Stimulated activated memory B cell treated with anti-CD40 and anti-IgM and Interleukin-4, amounts not matched to agents 10 μg/mL and 1 μg/mL and 100 μg/mL, for 72 hours (primary cell): ENCODE measurements at regions not wholly inside any gene's neighbourhood (a gene's known extent, or its start where the extent isn't known, plus 50 kb on each side); places are given as distances from the start of the nearest gene placed in this dataset.
A peak's percentile ranks its signal among the peaks of the same experiment; 100 is the strongest.

Experiments used
- ATAC-seq: fragments of 150-1000 bp; cut with Tn5 transposase; 2 replicates; pipeline ENCODE4 v1.10.0; 2021
- H3K27ac Mint-ChIP-seq: one replicate; pipeline ENCODE4 v1.8.0; 2022; ENCODE audit warnings: mild to moderate bottlenecking, mixed read lengths
- H3K27me3 Mint-ChIP-seq: one replicate; pipeline ENCODE4 v1.8.0; 2022; ENCODE audit warnings: mixed read lengths
- H3K36me3 Mint-ChIP-seq: one replicate; pipeline ENCODE4 v1.8.0; 2022; ENCODE audit warnings: mixed read lengths
- H3K4me1 Mint-ChIP-seq: one replicate; pipeline ENCODE4 v1.8.0; 2022; ENCODE audit warnings: mixed read lengths
- H3K4me3 Mint-ChIP-seq: one replicate; pipeline ENCODE4 v1.8.0; 2022; ENCODE audit warnings: mild to moderate bottlenecking, moderate library complexity, mixed read lengths
- H3K9me3 Mint-ChIP-seq: one replicate; pipeline ENCODE4 v1.8.0; 2022; ENCODE audit warnings: mixed read lengths

GRCh38 chr22:47563406-47564157, 801.1 kb downstream of the TBC1D22A start:
- Mint-ChIP-seq H3K36me3 (no peaks in the 10 kb centered on the region), H3K4me3 (no peak overlapping the region), H3K4me1 (no peaks in the 10 kb centered on the region), H3K27ac (no peak overlapping the region), H3K9me3 (no peaks in the 10 kb centered on the region), H3K27me3 (peaks cover 24% of the 10 kb centered on the region)
- ATAC-seq, result no peak

- H3K9me3 Mint-ChIP-seq, result peaks cover 5% of the 10 kb centered on the region
- ATAC-seq, result no peak
- H3K4me3 Mint-ChIP-seq, result no peak overlapping the region
- H3K27me3 Mint-ChIP-seq, result peaks cover 31% of the 10 kb centered on the region
- no peaks in the 10 kb centered on the region for H3K36me3 Mint-ChIP-seq
- H3K27ac Mint-ChIP-seq, result no peak overlapping the region
- no peaks in the 10 kb centered on the region for H3K4me1 Mint-ChIP-seq
These were observed 799.3 kb downstream of the TBC1D22A start for GRCh38 chr22:47561766-47562165.

- H3K4me3 Mint-ChIP-seq, result no peak overlapping the region
- H3K36me3 Mint-ChIP-seq, result no peaks in the 10 kb centered on the region
- no peak overlapping the region for H3K27ac Mint-ChIP-seq
- peaks cover 5% of the 10 kb centered on the region for H3K9me3 Mint-ChIP-seq
- no peak for ATAC-seq
- no peaks in the 10 kb centered on the region for H3K4me1 Mint-ChIP-seq
- peaks cover 31% of the 10 kb centered on the region for H3K27me3 Mint-ChIP-seq
These were observed 798.7 kb downstream of the TBC1D22A start for GRCh38 chr22:47561115-47561675.

- H3K36me3 Mint-ChIP-seq, result no peaks in the 10 kb centered on the region
- H3K9me3 Mint-ChIP-seq, result peaks cover 5% of the 10 kb centered on the region
- H3K27ac Mint-ChIP-seq, result no peak overlapping the region
- H3K4me1 Mint-ChIP-seq, result no peaks in the 10 kb centered on the region
- H3K4me3 Mint-ChIP-seq, result no peak overlapping the region
- H3K27me3 Mint-ChIP-seq, result peaks cover 31% of the 10 kb centered on the region
- no peak for ATAC-seq
These were observed 796.6 kb downstream of the TBC1D22A start for GRCh38 chr22:47558828-47559700.

- Mint-ChIP-seq H3K27me3 (peaks cover 13% of the 10 kb centered on the region), H3K4me1 (no peaks in the 10 kb centered on the region), H3K27ac (no peak overlapping the region), H3K36me3 (no peaks in the 10 kb centered on the region), H3K9me3 (peaks cover 5% of the 10 kb centered on the region), H3K4me3 (no peak overlapping the region)
- ATAC-seq, result no peak
These were observed 794.0 kb downstream of the TBC1D22A start for GRCh38 chr22:47556473-47556872.

GRCh38 chr22:47553436-47553835, 791.0 kb downstream of the TBC1D22A start:
- H3K9me3 Mint-ChIP-seq, result peaks cover 5% of the 10 kb centered on the region
- H3K36me3 Mint-ChIP-seq, result no peaks in the 10 kb centered on the region
- ATAC-seq, result no peak
- H3K4me1 Mint-ChIP-seq, result no peaks in the 10 kb centered on the region
- H3K27ac Mint-ChIP-seq, result no peak overlapping the region
- no peak overlapping the region for H3K4me3 Mint-ChIP-seq
- H3K27me3 Mint-ChIP-seq, result peaks cover 5% of the 10 kb centered on the region

- H3K4me3 Mint-ChIP-seq, result no peak overlapping the region
- ATAC-seq, result no peak
- no peaks in the 10 kb centered on the region for H3K36me3 Mint-ChIP-seq
- H3K27ac Mint-ChIP-seq, result no peak overlapping the region
- H3K4me1 Mint-ChIP-seq, result no peaks in the 10 kb centered on the region
- no peaks in the 10 kb centered on the region for H3K27me3 Mint-ChIP-seq
- H3K9me3 Mint-ChIP-seq, result peaks cover 5% of the 10 kb centered on the region
These were observed 790.2 kb downstream of the TBC1D22A start for GRCh38 chr22:47552541-47553205.

GRCh38 chr22:47552024-47552423, 789.6 kb downstream of the TBC1D22A start:
- no peaks in the 10 kb centered on the region for H3K36me3 Mint-ChIP-seq
- no peak overlapping the region for H3K27ac Mint-ChIP-seq
- peaks cover 2% of the 10 kb centered on the region for H3K9me3 Mint-ChIP-seq
- no peak overlapping the region for H3K4me3 Mint-ChIP-seq
- no peaks in the 10 kb centered on the region for H3K27me3 Mint-ChIP-seq
- no peak for ATAC-seq
- no peaks in the 10 kb centered on the region for H3K4me1 Mint-ChIP-seq

GRCh38 chr22:47551431-47551775, 789.0 kb downstream of the TBC1D22A start:
- Mint-ChIP-seq H3K4me3 (no peak overlapping the region), H3K27ac (no peak overlapping the region), H3K27me3 (no peaks in the 10 kb centered on the region), H3K36me3 (no peaks in the 10 kb centered on the region), H3K9me3 (no peaks in the 10 kb centered on the region), H3K4me1 (no peaks in the 10 kb centered on the region)
- ATAC-seq, result no peak

- ATAC-seq, result no peak
- H3K27ac Mint-ChIP-seq, result no peak overlapping the region
- H3K4me1 Mint-ChIP-seq, result no peaks in the 10 kb centered on the region
- no peaks in the 10 kb centered on the region for H3K9me3 Mint-ChIP-seq
- no peaks in the 10 kb centered on the region for H3K27me3 Mint-ChIP-seq
- no peaks in the 10 kb centered on the region for H3K36me3 Mint-ChIP-seq
- no peak overlapping the region for H3K4me3 Mint-ChIP-seq
These were observed 788.3 kb downstream of the TBC1D22A start for GRCh38 chr22:47550524-47551430.

- H3K4me3 Mint-ChIP-seq, result no peak overlapping the region
- H3K27ac Mint-ChIP-seq, result no peak overlapping the region
- peaks cover 1% of the 10 kb centered on the region for H3K9me3 Mint-ChIP-seq
- H3K36me3 Mint-ChIP-seq, result no peaks in the 10 kb centered on the region
- no peaks in the 10 kb centered on the region for H3K27me3 Mint-ChIP-seq
- no peak for ATAC-seq
- no peaks in the 10 kb centered on the region for H3K4me1 Mint-ChIP-seq
These were observed 787.4 kb downstream of the TBC1D22A start for GRCh38 chr22:47549741-47550340.

GRCh38 chr22:47548953-47549740, 786.7 kb downstream of the TBC1D22A start:
- ATAC-seq, result peak; percentile 11
- Mint-ChIP-seq H3K27me3 (no peaks in the 10 kb centered on the region), H3K4me1 (no peaks in the 10 kb centered on the region), H3K36me3 (no peaks in the 10 kb centered on the region), H3K4me3 (no peak overlapping the region), H3K27ac (no peak overlapping the region), H3K9me3 (peaks cover 5% of the 10 kb centered on the region)

- Mint-ChIP-seq H3K27me3 (no peaks in the 10 kb centered on the region), H3K36me3 (no peaks in the 10 kb centered on the region), H3K4me1 (no peaks in the 10 kb centered on the region), H3K27ac (no peak overlapping the region), H3K9me3 (peaks cover 5% of the 10 kb centered on the region), H3K4me3 (no peak overlapping the region)
- no peak for ATAC-seq
These were observed 785.6 kb downstream of the TBC1D22A start for GRCh38 chr22:47547881-47548650.
